Frontal cortex (tissue), 3 donors: ENCODE measurements at regions not wholly inside any gene's neighbourhood (a gene's known extent, or its start where the extent isn't known, plus 50 kb on each side); places are given as distances from the start of the nearest gene placed in this dataset.

Source experiments
- DNase-seq, 2 donors: peaks; one replicate each; pipeline ENCODE4 v3.0.0; 2012; ENCODE audit warnings: low spot score in 2 of 2
- FAIRE-seq: peaks from 2 replicates; lab custom pipeline; 2012; peaks lifted over from hg19 to GRCh38; lab: Jason Lieb, UNC
- donor health status: control.
- donor health status: control.
- donor health status: control.

DNA sequence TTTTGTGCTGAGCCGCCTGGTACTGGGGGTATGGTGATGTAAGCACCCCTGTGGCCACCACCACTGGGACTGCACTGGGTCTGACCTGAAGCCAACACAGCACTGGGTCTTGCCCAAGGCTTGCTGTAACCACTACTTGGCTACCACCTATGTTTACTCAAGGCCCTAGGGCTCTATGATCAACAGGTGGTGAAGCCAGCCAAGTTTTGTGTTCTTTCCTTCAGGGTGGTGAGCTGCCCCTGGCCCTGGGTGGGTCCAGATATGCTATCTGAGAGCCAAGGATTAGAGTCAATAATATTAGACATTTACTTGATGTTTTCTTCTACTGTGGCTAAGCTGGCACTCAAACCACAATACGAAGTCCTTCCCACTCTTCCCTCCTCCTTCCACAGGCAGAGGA, 55.1 kb upstream of the PAGE4 start:
- DNase-seq, result no peak

DNA sequence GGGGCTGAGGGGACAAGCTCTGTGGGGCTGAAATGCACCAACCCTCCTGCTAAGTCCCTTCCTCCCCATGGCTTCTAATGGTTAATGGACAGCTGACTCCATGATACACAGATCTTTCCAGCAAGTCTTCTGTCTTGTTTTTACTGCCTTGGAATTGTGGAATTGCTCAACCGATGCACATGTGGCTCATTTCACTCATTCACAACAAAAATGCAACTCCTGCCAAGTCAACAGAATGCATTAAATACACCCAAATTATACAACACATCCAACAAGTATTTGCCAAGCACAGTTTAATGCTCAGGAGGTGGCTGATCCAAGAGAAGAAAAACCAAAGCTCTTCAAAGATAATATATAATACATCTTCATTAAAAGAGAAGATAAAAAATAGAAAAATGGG, 61.9 kb upstream of the PAGE4 start:
- DNase-seq, result no peak
- no peak for FAIRE-seq

More for the DNA sequence above, 55.1 kb upstream of the PAGE4 start:
- FAIRE-seq, result no peak

DNA sequence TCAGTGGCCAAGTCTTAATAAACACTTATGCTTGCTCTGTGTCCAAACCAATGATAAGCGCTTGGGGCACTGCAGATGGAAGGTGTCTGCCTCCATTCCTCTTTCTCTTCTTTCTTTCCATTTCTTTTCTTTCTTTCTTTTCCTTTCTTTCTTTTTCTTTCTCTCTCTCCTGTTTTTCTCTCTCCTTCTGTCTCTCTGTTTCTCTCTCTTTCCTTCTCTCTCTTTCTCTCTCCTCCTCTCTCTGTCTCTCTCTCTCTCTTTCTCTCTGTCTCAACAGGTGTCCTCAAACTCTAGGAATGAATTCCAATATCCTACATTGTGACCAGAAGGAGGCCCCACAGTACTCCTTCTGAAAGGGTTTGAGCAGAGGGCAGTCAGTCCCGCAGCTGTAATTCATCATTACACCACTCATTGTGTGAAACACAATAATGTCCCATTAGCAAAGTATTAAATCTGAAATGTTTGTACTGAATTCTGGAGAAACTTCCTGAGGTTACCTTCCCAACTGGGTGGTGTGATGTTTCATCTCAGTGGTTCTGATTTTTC, 66.5 kb upstream of the PAGE1 start:
- DNase-seq, result no peak
- FAIRE-seq, result no peak

DNA sequence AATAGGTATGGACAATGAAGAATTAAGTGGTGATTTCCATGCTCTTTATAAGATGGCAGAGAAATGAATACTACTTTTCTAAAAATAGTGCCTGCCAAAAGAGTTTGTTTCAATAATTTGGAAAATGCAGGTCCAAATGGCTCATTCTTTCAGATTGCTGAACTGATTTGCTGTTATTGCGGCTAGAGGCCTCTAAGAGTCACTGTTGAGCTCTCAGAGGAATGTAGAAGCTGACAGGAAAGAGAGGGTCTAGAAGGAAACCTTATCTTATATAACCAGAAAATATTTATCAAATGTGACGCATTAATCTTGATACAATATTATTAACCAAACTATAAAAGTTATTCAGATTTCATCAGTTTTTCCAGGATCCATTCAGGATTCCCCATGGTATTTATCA, 65.7 kb upstream of the PAGE1 start:
- DNase-seq (peak in 1 of 2 donors; percentile 1), FAIRE-seq (no peak)

DNA sequence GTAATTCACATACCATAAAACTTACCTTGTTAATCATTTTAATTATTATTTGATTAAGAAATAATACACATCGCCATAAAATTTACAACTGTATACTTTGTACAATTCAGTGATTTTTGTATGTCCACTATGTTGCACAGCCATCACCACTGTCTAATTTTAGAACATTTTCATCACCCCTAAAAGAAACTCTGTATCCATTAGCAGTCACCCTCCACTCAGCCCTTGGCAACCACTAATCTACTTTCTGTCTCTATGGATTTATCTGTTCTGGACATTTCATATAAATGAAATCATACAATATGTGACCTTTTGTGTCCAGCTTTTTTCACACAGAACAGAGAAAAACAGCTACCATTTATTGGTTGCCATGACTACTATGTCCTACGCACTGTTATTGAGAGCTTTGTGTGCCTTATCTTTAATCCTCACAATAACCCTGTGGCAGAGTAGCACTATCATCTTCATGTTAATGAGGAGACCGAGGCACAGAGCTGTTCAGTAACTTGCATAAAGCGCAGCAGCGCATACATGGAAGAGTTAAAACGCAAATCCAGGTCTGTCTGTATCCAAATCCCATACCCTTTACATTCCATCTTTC, 64.6 kb upstream of the PAGE1 start:
- FAIRE-seq, result no peak
- no peak for DNase-seq

DNA sequence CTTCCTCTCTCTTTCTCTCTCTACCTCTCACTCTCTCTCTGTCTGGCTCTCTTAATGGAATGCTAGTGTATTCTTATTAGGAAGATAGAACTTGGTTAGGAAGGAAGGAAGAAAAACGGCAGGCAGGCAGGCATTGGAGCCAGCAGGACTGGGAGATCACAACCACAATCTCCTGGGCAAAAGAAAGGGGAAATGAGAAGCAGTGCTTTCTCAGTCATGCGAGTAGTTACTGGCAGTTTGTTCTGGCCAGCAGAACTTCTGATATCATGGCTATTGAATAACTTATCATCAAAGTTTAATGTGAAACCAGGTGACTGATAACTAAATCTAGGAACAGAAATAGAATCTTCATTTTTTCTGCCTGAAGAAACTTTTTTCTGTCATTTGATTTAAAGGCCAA, 60.9 kb upstream of the PAGE1 start:
- FAIRE-seq, result no peak

DNA sequence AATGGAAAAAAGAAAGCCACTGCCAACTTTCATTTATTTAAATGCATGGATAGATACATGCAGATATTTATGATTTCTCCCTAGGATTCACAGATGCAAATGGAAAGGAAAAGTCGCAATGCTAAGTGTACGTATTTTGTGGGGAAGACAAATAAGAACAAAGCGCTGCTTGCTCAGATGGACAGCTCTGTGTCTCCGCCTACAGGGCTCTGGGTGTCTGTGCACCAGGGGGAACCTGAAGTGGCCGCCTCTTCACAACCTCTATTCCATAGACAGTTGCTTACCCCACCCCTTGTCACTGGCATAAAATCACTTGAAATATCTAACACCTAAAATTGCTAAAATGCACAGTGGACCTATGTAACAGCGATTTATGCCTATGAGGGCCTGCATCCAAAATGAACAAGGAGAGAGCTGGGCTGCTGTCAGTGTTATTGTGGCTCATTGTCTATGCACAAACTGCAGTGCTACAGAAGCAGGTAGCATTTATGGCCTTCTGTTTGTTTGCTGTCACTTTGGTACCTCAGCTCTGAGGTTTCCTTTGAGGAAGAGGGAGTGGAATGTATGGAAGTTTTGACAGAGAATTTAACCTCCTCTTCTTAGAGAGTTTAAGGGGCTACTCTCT, 58.6 kb upstream of the PAGE1 start:
- FAIRE-seq, result no peak
- DNase-seq, result no peak

More for the DNA sequence above, 60.9 kb upstream of the PAGE1 start:
- DNase-seq, result no peak

DNA sequence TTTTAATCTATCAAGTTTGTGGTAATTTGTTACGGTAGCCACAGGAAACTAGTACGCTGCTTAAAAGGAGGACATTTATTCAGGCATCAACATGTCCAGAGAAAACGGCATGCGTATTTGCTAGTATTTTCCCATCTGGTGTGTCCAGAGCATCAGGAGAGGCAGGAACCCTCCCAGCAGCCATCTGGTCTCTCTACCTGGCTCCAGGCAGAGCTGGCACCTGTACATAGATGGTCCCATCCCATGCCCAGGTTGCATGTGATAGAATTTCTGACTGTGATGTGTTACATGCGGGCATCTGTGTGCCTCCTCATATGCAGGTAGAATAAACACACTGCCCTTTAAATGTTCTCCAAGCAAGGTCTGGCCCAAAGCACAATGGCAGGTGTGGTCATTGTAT, 57.9 kb upstream of the PAGE1 start:
- no peak for FAIRE-seq
- no peak for DNase-seq

DNA sequence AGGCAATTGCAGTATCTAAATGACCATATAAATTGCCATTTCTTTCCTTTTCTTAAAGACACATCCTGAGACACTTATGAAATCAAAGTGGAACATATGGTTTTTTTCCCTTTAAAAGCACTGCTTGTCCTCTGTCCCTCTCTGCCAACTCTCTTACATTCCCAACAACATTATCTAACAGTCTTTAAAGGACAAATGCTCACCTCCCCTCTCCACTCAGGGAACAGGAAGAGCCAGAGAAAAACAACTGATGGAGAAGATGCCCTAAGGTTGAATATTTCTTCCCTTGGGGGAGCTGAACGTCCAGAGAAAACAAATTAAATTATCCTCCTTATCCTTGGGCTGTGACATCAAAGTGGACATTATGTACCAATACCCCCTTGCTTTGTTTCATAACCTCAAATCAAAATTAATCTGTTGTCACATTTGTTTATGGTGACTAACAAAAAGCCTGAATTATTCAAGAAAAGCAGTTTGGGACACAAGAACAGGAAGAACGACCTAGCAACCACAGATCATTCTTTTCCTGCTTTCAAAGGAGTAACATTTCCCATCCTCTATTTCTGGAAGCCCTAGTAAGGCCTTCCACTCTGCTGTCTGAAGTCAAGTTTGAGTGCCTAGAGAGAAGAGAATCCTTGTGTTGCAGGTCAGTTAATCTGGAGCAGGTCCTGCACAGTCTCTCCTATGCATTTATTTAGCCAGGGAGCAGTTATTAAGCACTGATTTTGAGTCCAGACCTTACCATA, 52.6 kb upstream of the PAGE1 start:
- FAIRE-seq (no peak), DNase-seq (no peak)

DNA sequence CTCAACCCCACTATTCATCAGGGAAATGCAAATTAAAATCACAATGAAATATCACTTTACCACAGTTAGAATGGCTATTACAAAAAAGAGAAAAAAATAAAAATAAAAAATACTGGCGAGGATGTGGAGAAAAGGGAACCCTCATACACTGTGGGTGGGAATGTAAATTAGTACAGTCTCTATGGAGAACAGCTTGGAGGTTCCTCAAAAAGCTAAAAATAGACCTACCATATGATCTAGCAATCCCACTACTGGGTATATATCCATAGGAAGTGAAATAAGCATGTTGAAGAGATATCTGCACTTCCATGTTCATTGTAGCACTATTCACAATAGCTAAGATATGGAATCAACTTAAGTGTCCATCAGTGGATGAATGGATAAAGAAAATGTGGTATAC, 50.5 kb upstream of the PAGE1 start:
- FAIRE-seq, result no peak
- no peak for DNase-seq
